ENCODE measurements at regions not wholly inside any gene's neighbourhood (a gene's known extent, or its start where the extent isn't known, plus 50 kb on each side); places are given as distances from the start of the nearest gene placed in this dataset.

- no peak for TF ChIP-seq CTCF (IDR thresholded peaks at IDR 0.05)
- peaks cover 23% of the 10 kb centered on the region for H3K9me3 Mint-ChIP-seq
Measured at GRCh38 chr12:124232654-124232987, 62.3 kb upstream of the RFLNA start.

GRCh38 chr12:124233041-124233796 is 61.7 kb upstream of the RFLNA start:
- Mint-ChIP-seq H3K36me3 (ENCODE audit: low read depth) (peaks cover 29% of the 10 kb centered on the region), H3K9me3 (peaks cover 23% of the 10 kb centered on the region), H3K4me1 (ENCODE audit: low read depth) (peaks cover 52% of the 10 kb centered on the region), H3K4me3 (peak overlapping the region; percentile 61), H3K27ac (peak overlapping the region; percentile 80), H3K27me3 (ENCODE audit: insufficient read depth) (peaks cover 3% of the 10 kb centered on the region)
- TF ChIP-seq CTCF (IDR thresholded peaks at IDR 0.05): no peak
- DNase-seq: peak; percentile 81

More at GRCh38 chr12:124232654-124232987, 62.3 kb upstream of the RFLNA start:
- H3K4me1 Mint-ChIP-seq (ENCODE audit: low read depth): peaks cover 47% of the 10 kb centered on the region
- no peak overlapping the region for H3K27ac Mint-ChIP-seq
- H3K36me3 Mint-ChIP-seq (ENCODE audit: low read depth): peaks cover 29% of the 10 kb centered on the region
- no peak for DNase-seq
- no peak overlapping the region; the same call in 1 of the 2 replicates for H3K4me3 Mint-ChIP-seq
- H3K27me3 Mint-ChIP-seq (ENCODE audit: insufficient read depth): peaks cover 6% of the 10 kb centered on the region

- H3K27me3 Mint-ChIP-seq (ENCODE audit: insufficient read depth): peaks cover 3% of the 10 kb centered on the region
- peaks cover 29% of the 10 kb centered on the region for H3K36me3 Mint-ChIP-seq (ENCODE audit: low read depth)
- H3K9me3 Mint-ChIP-seq: peaks cover 23% of the 10 kb centered on the region
- peak overlapping the region; percentile 80 for H3K27ac Mint-ChIP-seq
- DNase-seq: peak; percentile 50
- peaks cover 57% of the 10 kb centered on the region for H3K4me1 Mint-ChIP-seq (ENCODE audit: low read depth)
- no peak for TF ChIP-seq CTCF (IDR thresholded peaks at IDR 0.05)
- peak overlapping the region; percentile 61 for H3K4me3 Mint-ChIP-seq
Measured at GRCh38 chr12:124233846-124234640, 60.9 kb upstream of the RFLNA start.

- H3K36me3 Mint-ChIP-seq (ENCODE audit: low read depth): peaks cover 17% of the 10 kb centered on the region
- no peak overlapping the region for H3K4me3 Mint-ChIP-seq
- peaks cover 52% of the 10 kb centered on the region for H3K4me1 Mint-ChIP-seq (ENCODE audit: low read depth)
- peak; percentile 77 for DNase-seq
- peaks cover 5% of the 10 kb centered on the region for H3K9me3 Mint-ChIP-seq
- peak overlapping the region; percentile 39; the same call in 1 of the 2 replicates for H3K27ac Mint-ChIP-seq
- TF ChIP-seq CTCF (IDR thresholded peaks at IDR 0.05): no peak
- peaks cover 3% of the 10 kb centered on the region for H3K27me3 Mint-ChIP-seq (ENCODE audit: insufficient read depth)
Measured at GRCh38 chr12:124236625-124237031, 58.3 kb upstream of the RFLNA start.

- H3K4me1 Mint-ChIP-seq (ENCODE audit: low read depth): peaks cover 38% of the 10 kb centered on the region
- H3K27me3 Mint-ChIP-seq (ENCODE audit: insufficient read depth): peaks cover 20% of the 10 kb centered on the region
- H3K27ac Mint-ChIP-seq: no peak overlapping the region
- no peak for DNase-seq
- TF ChIP-seq CTCF (IDR thresholded peaks at IDR 0.05): no peak
- H3K9me3 Mint-ChIP-seq: peaks cover 5% of the 10 kb centered on the region
- peaks cover 17% of the 10 kb centered on the region for H3K36me3 Mint-ChIP-seq (ENCODE audit: low read depth)
- no peak overlapping the region for H3K4me3 Mint-ChIP-seq
Measured at GRCh38 chr12:124238886-124239285, 56.0 kb upstream of the RFLNA start.

Data from HFFc6 (cell line).